Right cardiac atrium (tissue), 5 donors: ENCODE measurements at regions not wholly inside any gene's neighbourhood (a gene's known extent, or its start where the extent isn't known, plus 50 kb on each side); places are given as distances from the start of the nearest gene placed in this dataset.
"Not testable (repeated sequence)": the region's sequence is repeated elsewhere in the genome, so short reads cannot be mapped to it uniquely, and the experiment has no call there.

Experiments
- ATAC-seq, 2 donors: fragments of 200-7000 bp; cut with Tn5 transposase; one replicate each; pipeline versions ENCODE4 v1.8.0 to v1.9.1; 2020; ENCODE audit warnings: moderate library complexity in 2 of 2, mild to moderate bottlenecking in 1 of 2
- DNase-seq, 3 donors: peaks; one replicate each; pipeline ENCODE4 v3.0.0-alpha.2; 2020
- H3K27ac ChIP-seq: one replicate; pipeline ENCODE4 v1.5.1; 2013; ENCODE audit warnings: mild to moderate bottlenecking, low read length, control low read depth, moderate library complexity
- H3K27me3 ChIP-seq: one replicate; pipeline ENCODE4 v1.6.1; 2013; ENCODE audit not compliant: control insufficient read depth, insufficient read depth
- H3K4me1 ChIP-seq: one replicate; pipeline ENCODE4 v1.6.1; 2013; ENCODE audit warnings: low read length; ENCODE audit not compliant: control insufficient read depth, insufficient read depth
- H3K4me3 ChIP-seq: one replicate; pipeline ENCODE4 v1.5.1; 2013; ENCODE audit warnings: low read length, control low read depth
- H3K9me3 ChIP-seq: one replicate; pipeline ENCODE4 v1.6.1; 2013; ENCODE audit warnings: low read length; ENCODE audit not compliant: control insufficient read depth
- WGBS: extraction: QIAGEN DNeasy Blood & Tissue Kit; methylation state at CpG from one replicate; pipeline ENCODE4 v1.1.7; 2013; 5-methylcytosine and 5-hydroxymethylcytosine counted together
- intact Hi-C, 4 donors: fragments of 100-400 bp; cut with DNase I; formaldehyde crosslinking; loops; one replicate each; pipeline versions ENCODE4 v1.11.0 to v1.14.0; 2022 to 2023
- donor health status: healthy with polysubstance abuse.
- donor health status: DM: no; HTN: yes; CAD: no.
- donor health status: DM: no; HTN: no; CAD: no.
- donor health status: DM: no; HTN: yes; CAD: no; lungs with severe emphysema.
- donor health status: DM: yes; HTN: yes; CAD: no.

DNA sequence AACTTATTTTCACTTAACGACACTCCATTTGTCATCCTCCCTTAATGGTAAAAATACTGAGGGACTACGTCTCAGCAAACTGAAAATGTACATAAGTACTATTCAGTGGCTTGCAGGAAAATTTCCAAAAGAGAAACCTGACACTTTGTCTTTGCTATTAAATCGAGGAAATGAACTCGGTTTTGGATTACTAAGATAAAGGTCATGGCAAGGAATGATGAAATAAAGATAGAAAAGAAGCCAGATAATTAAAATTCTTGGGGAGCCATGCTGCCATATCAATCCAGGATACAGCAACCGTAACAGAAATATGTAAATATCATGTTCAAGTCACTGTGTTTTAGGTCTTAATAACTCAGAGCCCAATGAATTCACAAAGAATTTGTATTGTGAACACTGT is 647.8 kb downstream of the CDH9 start:
- DNase-seq (no peak), ATAC-seq (no peak)
- no peaks in the 10 kb centered on the region for H3K4me1 ChIP-seq
- intact Hi-C loops, result no loop called here
- no peak overlapping the region for H3K27ac ChIP-seq
- H3K9me3 ChIP-seq, result no peaks in the 10 kb centered on the region
- WGBS, result 73% methylated on average over 5 of the region's 5 CpGs
- H3K27me3 ChIP-seq, result no peaks in the 10 kb centered on the region
- H3K4me3 ChIP-seq, result no peak overlapping the region

DNA sequence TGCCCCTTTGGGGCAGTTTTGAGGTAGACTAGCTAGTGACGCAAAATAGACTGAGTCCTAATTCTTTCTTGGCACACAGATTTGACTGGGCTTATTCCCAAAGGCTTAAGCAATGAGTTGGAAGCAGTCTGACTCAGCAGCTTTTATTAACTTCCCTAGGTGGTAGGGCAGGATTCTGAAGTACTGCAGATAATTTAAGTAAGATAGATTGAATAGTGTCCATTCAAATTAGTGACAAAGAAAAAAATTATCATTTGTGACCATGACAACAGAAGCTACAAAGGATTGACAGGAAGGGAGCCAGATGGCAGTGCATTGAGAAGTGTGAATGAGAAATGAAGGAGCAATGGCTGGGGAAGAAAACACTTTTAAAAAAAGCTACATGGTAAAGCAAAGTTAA is 649.4 kb downstream of the CDH9 start:
- intact Hi-C loops, result no loop called here
- no peak overlapping the region for H3K27ac ChIP-seq
- H3K4me3 ChIP-seq, result no peak overlapping the region
- 0% methylated on average over 1 of the region's 1 CpG for WGBS
- peak; percentile 81 to 90 for ATAC-seq
- no peaks in the 10 kb centered on the region for H3K4me1 ChIP-seq
- no peaks in the 10 kb centered on the region for H3K27me3 ChIP-seq
- DNase-seq, result no peak
- no peaks in the 10 kb centered on the region for H3K9me3 ChIP-seq

DNA sequence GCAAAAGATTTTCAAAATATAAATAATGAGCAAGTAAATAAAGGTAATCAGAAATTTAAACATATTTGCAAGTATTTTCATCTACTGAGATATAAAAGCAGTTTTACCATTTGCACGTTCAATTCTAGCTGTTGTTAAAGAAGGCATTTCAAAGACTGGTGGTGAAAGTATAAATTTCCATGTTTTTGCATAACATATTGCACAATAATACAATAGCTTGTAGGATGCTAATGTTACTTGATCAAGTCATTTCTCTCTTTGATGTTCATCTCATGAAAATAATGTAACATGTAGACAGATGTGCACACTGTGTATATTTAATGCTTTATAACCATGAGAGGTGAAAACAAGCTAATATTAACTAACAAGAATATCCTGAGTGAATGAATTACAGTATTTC is 651.9 kb downstream of the CDH9 start:
- DNase-seq (no peak), ATAC-seq (no peak)
- intact Hi-C loops, result no loop called here
- Histone ChIP-seq H3K27me3 (no peaks in the 10 kb centered on the region), H3K4me1 (no peaks in the 10 kb centered on the region), H3K9me3 (no peaks in the 10 kb centered on the region), H3K4me3 (no peak overlapping the region), H3K27ac (no peak overlapping the region)
- WGBS, result 64% methylated on average over 1 of the region's 1 CpG

DNA sequence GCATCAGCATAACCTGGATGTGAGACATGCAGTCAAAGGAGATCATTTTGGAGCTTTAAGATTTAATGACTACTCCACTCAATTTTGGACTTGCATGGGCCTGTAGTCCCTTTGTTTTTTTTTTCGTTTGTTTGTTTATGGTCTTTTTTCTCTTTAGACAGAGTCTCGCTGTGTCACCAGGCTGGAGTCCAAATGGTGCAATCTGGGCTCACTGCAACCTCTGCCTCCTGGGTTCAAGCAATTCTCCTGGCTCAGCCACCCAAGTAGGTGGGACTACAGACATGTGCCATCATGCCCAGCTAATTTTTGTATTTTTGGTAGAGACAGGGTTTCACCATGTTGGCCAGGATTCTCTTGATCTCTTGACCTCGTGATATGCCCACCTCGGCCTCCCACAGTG is 673.8 kb downstream of the CDH9 start:
- H3K9me3 ChIP-seq, intact Hi-C loops, ATAC-seq, H3K4me1 ChIP-seq, H3K27me3 ChIP-seq, H3K27ac ChIP-seq, H3K4me3 ChIP-seq, DNase-seq: not testable (repeated sequence)
- WGBS, result 73% methylated on average over 4 of the region's 4 CpGs

DNA sequence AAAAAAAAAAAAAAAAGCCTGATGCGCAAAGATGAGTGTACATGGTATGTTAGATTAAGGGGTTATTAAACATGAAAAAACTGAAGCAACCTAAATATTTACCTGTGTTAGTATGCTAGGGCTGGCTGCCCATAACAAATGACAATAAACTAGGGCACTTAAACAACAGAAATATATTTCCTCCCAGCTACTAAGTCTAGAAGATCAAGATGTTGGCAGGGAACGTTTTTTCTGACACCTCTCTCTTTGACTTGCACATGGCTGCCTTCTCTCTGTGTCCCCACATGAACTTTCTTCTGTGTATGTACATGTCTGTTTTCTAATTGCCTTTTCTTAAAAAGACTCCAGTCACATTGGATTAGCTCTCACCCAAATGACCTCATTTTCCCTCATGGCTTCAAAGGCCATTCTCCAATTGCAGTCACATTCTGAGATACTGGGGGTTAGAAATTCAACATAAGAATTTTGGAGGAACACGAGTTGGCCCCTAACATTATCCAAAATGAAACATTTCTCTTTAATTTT is 694.5 kb downstream of the CDH9 start:
- WGBS, result 53% methylated on average over 3 of the region's 3 CpGs
- Histone ChIP-seq H3K4me3 (no peak overlapping the region), H3K9me3 (peaks cover 5% of the 10 kb centered on the region), H3K27me3 (no peaks in the 10 kb centered on the region), H3K4me1 (no peaks in the 10 kb centered on the region), H3K27ac (no peak overlapping the region)
- intact Hi-C loops, result no loop called here
- ATAC-seq, result no peak
- no peak for DNase-seq

DNA sequence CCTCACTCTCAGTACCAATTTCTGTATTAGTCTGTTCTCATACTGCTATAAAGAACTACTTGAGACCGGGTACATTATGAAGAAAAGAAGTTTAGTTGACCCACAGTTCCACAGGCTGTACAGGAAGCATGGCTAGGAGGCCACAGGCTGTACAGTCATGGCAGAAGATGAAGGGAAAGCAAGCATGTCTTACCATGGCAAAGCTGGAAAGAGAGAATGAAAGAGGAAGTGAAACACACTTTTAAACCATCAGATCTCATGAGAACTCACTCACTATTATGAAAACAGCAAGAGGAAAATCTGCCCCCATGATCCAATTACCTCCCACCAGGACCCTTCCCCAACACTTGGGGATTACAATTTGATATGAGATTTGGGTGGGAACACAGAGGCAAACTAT is 698.8 kb downstream of the CDH9 start:
- DNase-seq (no peak), ATAC-seq (no peak)
- 40% methylated on average over 1 of the region's 1 CpG for WGBS
- intact Hi-C loops, result no loop called here
- Histone ChIP-seq H3K4me1 (no peaks in the 10 kb centered on the region), H3K27ac (no peak overlapping the region), H3K27me3 (no peaks in the 10 kb centered on the region), H3K4me3 (no peak overlapping the region), H3K9me3 (peaks cover 5% of the 10 kb centered on the region)

DNA sequence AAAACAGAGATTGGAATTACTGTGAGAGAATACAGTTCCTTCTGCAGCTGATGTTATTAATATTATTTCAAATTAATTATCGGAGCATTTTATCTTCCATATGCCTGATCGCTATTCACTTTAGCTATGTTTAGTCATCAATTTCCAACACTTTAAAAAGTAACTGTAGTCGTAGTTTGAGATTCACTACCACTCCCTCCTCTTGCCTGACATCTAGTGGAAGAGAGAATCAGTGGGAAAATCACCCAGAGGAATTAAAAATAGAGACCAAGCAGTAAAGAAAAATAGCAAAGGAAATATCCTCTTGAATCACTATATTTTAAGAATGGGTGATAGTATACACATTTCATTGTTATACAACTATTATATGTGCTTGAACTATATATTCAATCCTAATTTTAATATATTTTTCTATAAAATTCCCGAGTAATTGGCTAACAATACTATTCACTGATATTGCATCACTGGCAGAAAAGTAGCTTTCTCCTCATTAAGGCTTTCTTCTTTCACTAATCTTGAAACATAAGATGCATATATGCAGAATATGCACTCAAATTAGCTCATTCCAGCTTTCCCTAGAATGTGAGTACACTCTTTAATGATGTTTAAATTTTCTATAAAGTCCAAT is 708.7 kb downstream of the CDH9 start:
- H3K27me3 ChIP-seq, result no peaks in the 10 kb centered on the region
- intact Hi-C loops, result no loop called here
- H3K4me1 ChIP-seq, result no peaks in the 10 kb centered on the region
- no peak overlapping the region for H3K4me3 ChIP-seq
- WGBS, result 18% methylated on average over 4 of the region's 4 CpGs
- DNase-seq (no peak), ATAC-seq (no peak)
- no peak overlapping the region for H3K27ac ChIP-seq
- H3K9me3 ChIP-seq, result peaks cover 2% of the 10 kb centered on the region

DNA sequence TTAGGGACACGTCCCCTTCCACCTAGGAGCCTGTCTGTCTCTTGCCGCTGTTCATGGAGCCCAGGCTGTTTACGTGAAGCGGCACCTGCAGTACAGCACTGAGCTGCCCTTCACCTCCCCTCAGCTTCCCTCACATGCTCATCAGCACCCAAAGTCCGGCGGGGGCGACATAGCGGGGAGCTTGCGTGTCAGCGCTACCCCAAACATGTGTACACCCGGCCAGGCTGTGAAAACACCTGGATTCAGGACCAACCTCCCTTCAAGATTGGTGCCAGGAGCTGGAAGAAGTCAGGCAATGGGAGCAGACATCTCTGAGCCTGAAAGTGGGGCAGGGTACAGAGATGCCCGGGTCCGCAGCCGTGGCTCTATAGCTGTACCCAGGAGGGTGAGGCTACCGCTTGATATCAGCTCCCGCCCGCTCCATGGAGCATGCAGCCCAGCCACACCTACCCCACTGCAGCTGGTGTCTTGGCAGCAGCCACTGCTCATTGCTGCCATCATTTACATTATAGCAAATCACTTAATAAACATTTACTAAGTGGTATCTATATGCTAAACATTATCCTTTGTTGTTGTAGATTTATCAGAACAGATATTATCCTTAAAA is 712.1 kb downstream of the CDH9 start:
- Histone ChIP-seq H3K27ac (no peak overlapping the region), H3K9me3 (peaks cover 2% of the 10 kb centered on the region), H3K4me3 (no peak overlapping the region), H3K4me1 (no peaks in the 10 kb centered on the region), H3K27me3 (no peaks in the 10 kb centered on the region)
- intact Hi-C loops, result no loop called here
- no peak for ATAC-seq
- WGBS, result 92% methylated on average over 17 of the region's 17 CpGs
- DNase-seq, result peak in 2 of 3 donors; percentile 34 to 47

DNA sequence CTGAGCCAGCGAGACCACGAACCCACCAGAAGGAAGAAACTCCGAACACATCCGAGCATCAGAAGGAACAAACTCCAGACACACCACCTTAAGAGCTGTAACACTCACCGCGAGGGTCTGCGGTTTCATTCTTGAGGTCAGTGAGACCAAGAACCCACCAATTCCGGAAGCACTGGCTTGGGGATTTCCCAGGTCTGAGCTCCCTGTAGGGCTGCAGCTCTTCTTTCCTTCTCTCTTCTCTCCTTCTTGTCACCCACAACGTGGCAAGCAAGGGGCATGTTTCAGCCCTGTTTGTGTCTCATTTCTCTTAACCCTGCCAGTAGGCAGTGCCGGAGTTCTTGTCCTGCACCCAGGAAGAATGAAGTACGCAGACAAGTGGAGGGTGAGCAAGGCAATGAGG is 713.0 kb downstream of the CDH9 start:
- H3K4me3 ChIP-seq, H3K27me3 ChIP-seq, DNase-seq, ATAC-seq, H3K27ac ChIP-seq, intact Hi-C loops, H3K9me3 ChIP-seq, H3K4me1 ChIP-seq: not testable (repeated sequence)
- WGBS, result 82% methylated on average over 11 of the region's 11 CpGs

DNA sequence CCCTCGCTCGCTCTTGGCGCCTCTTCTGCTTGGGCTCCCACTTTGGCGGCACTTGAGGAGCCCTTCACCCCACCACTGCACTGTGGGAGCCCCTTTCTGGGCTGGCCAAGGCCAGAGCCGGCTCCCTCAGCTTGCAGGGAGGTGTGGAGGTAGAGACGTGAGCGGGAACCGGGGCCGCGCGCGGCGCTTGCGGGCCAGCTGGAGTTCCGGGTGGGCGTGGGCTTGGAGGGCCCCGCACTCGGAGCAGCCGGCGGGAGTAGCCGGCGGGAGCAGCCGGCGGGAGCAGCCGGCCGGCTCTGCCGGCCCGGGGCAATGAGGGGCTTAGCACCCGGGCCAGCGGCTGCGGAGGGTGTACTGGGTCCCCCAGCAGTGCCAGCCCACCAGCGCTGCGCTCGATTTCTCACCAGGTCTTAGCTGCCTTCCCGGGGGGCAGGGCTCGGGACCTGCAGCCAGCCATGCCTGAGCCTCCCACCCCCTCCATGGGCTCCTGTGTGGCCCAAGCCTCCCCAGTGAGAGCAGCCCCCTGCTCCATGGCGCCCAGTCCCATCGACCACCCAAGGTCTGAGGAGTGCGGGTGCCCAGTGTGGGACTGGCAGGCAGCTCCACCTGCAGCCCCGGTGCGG is 714.0 kb downstream of the CDH9 start:
- H3K27me3 ChIP-seq, H3K9me3 ChIP-seq, ATAC-seq, H3K4me1 ChIP-seq, intact Hi-C loops, H3K27ac ChIP-seq, H3K4me3 ChIP-seq: not testable (repeated sequence)
- 95% methylated on average over 41 of the region's 41 CpGs for WGBS
- peak in 1 of 3 donors; percentile 41 for DNase-seq

DNA sequence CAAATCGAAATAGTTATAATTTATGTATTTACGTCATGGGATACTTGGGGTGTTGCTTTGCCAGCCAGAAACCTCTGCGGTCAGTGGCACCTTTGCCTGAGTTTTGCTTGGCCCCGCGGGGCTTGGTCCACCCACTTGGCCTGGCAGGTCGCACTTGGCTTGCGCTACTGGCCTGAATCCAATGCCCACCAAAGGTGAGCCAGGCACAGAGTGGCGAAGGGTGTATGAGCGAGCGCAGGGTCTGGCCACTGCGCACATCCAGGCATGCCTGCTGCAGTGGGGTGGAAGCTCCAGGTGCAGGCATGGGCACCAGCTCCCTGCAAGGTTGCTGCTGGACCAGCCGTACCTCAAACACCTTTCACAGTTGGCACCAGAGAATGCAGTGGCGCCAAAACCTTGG is 714.6 kb downstream of the CDH9 start:
- Histone ChIP-seq H3K4me1 (no peaks in the 10 kb centered on the region), H3K27me3 (no peaks in the 10 kb centered on the region), H3K27ac (no peak overlapping the region), H3K9me3 (peaks cover 4% of the 10 kb centered on the region), H3K4me3 (no peak overlapping the region)
- 94% methylated on average over 13 of the region's 13 CpGs for WGBS
- intact Hi-C loops, result no loop called here
- ATAC-seq (no peak), DNase-seq (peak in 1 of 3 donors; percentile 31)
